GM12878 (cell line): ENCODE measurements at regions not wholly inside any gene's neighbourhood (a gene's known extent, or its start where the extent isn't known, plus 50 kb on each side); places are given as distances from the start of the nearest gene placed in this dataset.

Experiments
- ATAC-seq: fragments of 200-7000 bp; cut with Tn5 transposase; 3 replicates; pipeline ENCODE4 v1.9.1; 2020; ENCODE audit warnings: mild to moderate bottlenecking, moderate library complexity
- BruUV-seq: library from RNA; stranded (reverse); fragments of 400-500 nt; replicated peaks from 2 replicates; lab custom pipeline; 2021; lab: Mats Ljungman, UMichigan
- CTCF ChIA-PET: fragments of 300-600 bp; sonication (Branson Sonifier 250); formaldehyde crosslinking; extraction: SDS; loops from one replicate; lab custom pipeline; 2021; ENCODE audit warnings: inconsistent platforms; lab: Yijun Ruan, JAX
- POLR2A ChIA-PET: fragments of 350-600 bp; formaldehyde crosslinking; extraction: SDS; loops from one replicate; lab custom pipeline; 2021; ENCODE audit warnings: inconsistent platforms; lab: Charles Lee
- RAD21 ChIA-PET: fragments of 300-600 bp; sonication (Branson Sonifier 250); formaldehyde crosslinking; loops from one replicate; lab custom pipeline; 2023; ENCODE audit warnings: antibody characterized with exemption; ENCODE audit not compliant: unreplicated experiment; lab: Charles Lee
- SMC1A ChIA-PET: fragments of 300-600 bp; sonication (Branson Sonifier 250); formaldehyde crosslinking; loops from one replicate; lab custom pipeline; 2023; ENCODE audit not compliant: unreplicated experiment, uncharacterized antibody; lab: Charles Lee
- DNase-seq: peaks from one replicate; pipeline ENCODE4 v3.0.0-alpha.2; 2011; ENCODE audit warnings: low read depth, low spot score
- FAIRE-seq: peaks from 3 replicates; lab custom pipeline; 2011; peaks lifted over from hg19 to GRCh38; lab: Jason Lieb, UNC
- H2AFZ ChIP-seq: 2 replicates; pipeline ENCODE4 v1.6.0; 2011; ENCODE audit warnings: low read depth, low read length, control low read depth; ENCODE audit not compliant: control insufficient read depth
- H3K27ac ChIP-seq: 2 replicates; pipeline ENCODE4 v1.5.1; 2011; ENCODE audit warnings: control low read depth; ENCODE audit not compliant: control insufficient read depth, insufficient read depth
- H3K27me3 ChIP-seq, 2 experiments: replicated peaks in 1 of 2; 2 replicates each; pipeline versions ENCODE4 v1.6.0 to v1.6.1; 2011; ENCODE audit warnings: low read length in 1 of 2; ENCODE audit not compliant: control insufficient read depth in 2 of 2, insufficient read depth in 2 of 2
- H3K36me3 ChIP-seq, 2 experiments: 2 replicates each; pipeline ENCODE4 v1.5.1; 2011; ENCODE audit warnings: low read length in 1 of 2; ENCODE audit not compliant: control insufficient read depth in 2 of 2, insufficient read depth in 2 of 2
- H3K4me1 ChIP-seq: 2 replicates; pipeline ENCODE4 v1.6.1; 2011; ENCODE audit warnings: mild to moderate bottlenecking, low read length, moderate library complexity, mixed read lengths; ENCODE audit not compliant: control insufficient read depth, insufficient read depth
- H3K4me2 ChIP-seq: 2 replicates; pipeline ENCODE4 v1.6.0; 2011; ENCODE audit warnings: control low read depth; ENCODE audit not compliant: control insufficient read depth, insufficient read depth
- H3K4me3 ChIP-seq: fragments of 200-600 bp; sonication (generic); 2 replicates; pipeline ENCODE4 v1.5.1; 2016
- H3K79me2 ChIP-seq: 2 replicates; pipeline ENCODE4 v1.6.0; 2011; ENCODE audit warnings: low read length; ENCODE audit not compliant: control insufficient read depth, insufficient read depth
- H3K9ac ChIP-seq: 2 replicates; pipeline ENCODE4 v1.8.0; 2011; ENCODE audit warnings: low read length, control low read depth, mixed read lengths; ENCODE audit not compliant: control insufficient read depth, insufficient read depth
- H3K9me3 ChIP-seq: replicated peaks from 3 replicates; pipeline ENCODE4 v1.5.1; 2011; ENCODE audit warnings: mild to moderate bottlenecking, low read length; ENCODE audit not compliant: control insufficient read depth, insufficient read depth
- H4K20me1 ChIP-seq: 2 replicates; pipeline ENCODE4 v1.6.0; 2011; ENCODE audit not compliant: control insufficient read depth, insufficient read depth
- ATF2 ChIP-seq: IDR thresholded peaks from 2 replicates; pipeline ENCODE4 v1.6.1; 2012; ENCODE audit warnings: low read length, inconsistent platforms
- CREB1 ChIP-seq: IDR thresholded peaks from 2 replicates; pipeline ENCODE4 v1.6.1; 2012; ENCODE audit warnings: low read depth, mild to moderate bottlenecking, inconsistent platforms
- IKZF1 ChIP-seq: fragments of 450-650 bp; conservative IDR thresholded peaks from 2 replicates; pipeline ENCODE4 v1.6.1; 2017; ENCODE audit warnings: antibody characterized with exemption, mild to moderate bottlenecking
- IRF5 ChIP-seq: fragments of 450-650 bp; IDR thresholded peaks from 2 replicates; pipeline ENCODE4 v1.6.1; 2017; ENCODE audit warnings: borderline replicate concordance
- LARP7 ChIP-seq: fragments of 450-650 bp; IDR thresholded peaks from 2 replicates; pipeline ENCODE4 v1.6.1; 2017; ENCODE audit warnings: mild to moderate bottlenecking
- NR2C2 ChIP-seq: IDR thresholded peaks from 2 replicates; pipeline ENCODE4 v1.6.1; 2011; ENCODE audit warnings: borderline replicate concordance, low read depth; ENCODE audit not compliant: control insufficient read depth, insufficient read length
- NRF1 ChIP-seq: conservative IDR thresholded peaks from 2 replicates; pipeline ENCODE4 v1.6.1; 2011; ENCODE audit warnings: mild to moderate bottlenecking, low read depth, low read length, improper control_type of control experiment
- PKNOX1 ChIP-seq: fragments of 450-650 bp; IDR thresholded peaks from 2 replicates; pipeline ENCODE4 v1.6.1; 2016; ENCODE audit warnings: mild to moderate bottlenecking
- RCOR1 ChIP-seq: conservative IDR thresholded peaks from 2 replicates; pipeline ENCODE4 v1.6.1; 2012; ENCODE audit warnings: low read depth, low read length, improper control_type of control experiment
- TCF7 ChIP-seq: IDR thresholded peaks from 2 replicates; pipeline ENCODE4 v1.6.1; 2014; ENCODE audit warnings: antibody characterized with exemption, borderline replicate concordance
- ZBTB11 ChIP-seq: fragments of 450-650 bp; formaldehyde crosslinking; IDR thresholded peaks from 2 replicates; pipeline ENCODE4 v1.5.0; 2022; ENCODE audit warnings: mild to moderate bottlenecking, missing genetic modification characterization
- WGBS: methylation state at CpG from one replicate; pipeline ENCODE4 v1.1.6; 2016; ENCODE audit warnings: low lambda C conversion rate; ENCODE audit not compliant: insufficient replicate concordance, insufficient coverage; ENCODE audit errors: missing lambda C conversion rate; 5-methylcytosine and 5-hydroxymethylcytosine counted together
- in situ Hi-C: fragments of 300-500 bp; cut with MboI; formaldehyde crosslinking; loops from 9 replicates; pipeline ENCODE4 v1.14.3; 2018; ENCODE audit warnings: mixed read lengths
- intact Hi-C: fragments of 100-400 bp; cut with micrococcal nuclease; formaldehyde crosslinking; loops from one replicate; pipeline ENCODE4 v1.14.2; 2022; ENCODE audit not compliant: unreplicated experiment

GRCh38 chr14:62445570-62445969, 599.7 kb downstream of the KCNH5 start:
- no peak overlapping the region for H3K4me2 ChIP-seq
- H3K4me1 ChIP-seq, result no peaks in the 10 kb centered on the region
- no peaks in the 10 kb centered on the region for H3K9me3 ChIP-seq
- no peaks in the 10 kb centered on the region for H3K79me2 ChIP-seq
- no peaks in the 10 kb centered on the region for H3K36me3 ChIP-seq
- no peak overlapping the region for H3K4me3 ChIP-seq
- DNase-seq (no peak), ATAC-seq (no peak), FAIRE-seq (no peak)
- H3K27me3 ChIP-seq, result no peaks in the 10 kb centered on the region
- H3K9ac ChIP-seq, result no peak overlapping the region
- BruUV-seq, result no TSS peak
- no peak for TF ChIP-seq RCOR1
- TF ChIP-seq NRF1, result no peak
- no peak for TF ChIP-seq LARP7
- TF ChIP-seq PKNOX1, result no peak
- TF ChIP-seq IKZF1, result no peak
- no peak for TF ChIP-seq ZBTB11 (CRISPR knock-in tag)
- no peak for TF ChIP-seq ATF2
- TF ChIP-seq TCF7, result no peak
- no peak for TF ChIP-seq NR2C2
- TF ChIP-seq IRF5, result no peak
- no peak for TF ChIP-seq CREB1
- RAD21 ChIA-PET, result no interaction called here
- in situ Hi-C loops (no loop called here), intact Hi-C loops (no loop called here)
- POLR2A ChIA-PET, result no interaction called here
- SMC1A ChIA-PET, result no interaction called here
- no peak overlapping the region for H3K27ac ChIP-seq
- H2AFZ ChIP-seq, result no peak overlapping the region
- WGBS, result 70% methylated on average over 4 of the region's 4 CpGs
- no peaks in the 10 kb centered on the region for H4K20me1 ChIP-seq
- CTCF ChIA-PET, result no interaction called here
